HCT116 (cell line): ENCODE measurements at regions not wholly inside any gene's neighbourhood (a gene's known extent, or its start where the extent isn't known, plus 50 kb on each side); places are given as distances from the start of the nearest gene placed in this dataset.

Experiments used
- CBX3 ChIP-seq: IDR thresholded peaks from 2 replicates; pipeline ENCODE4 v1.6.1; 2012; ENCODE audit warnings: low read depth
- CEBPB ChIP-seq: IDR thresholded peaks from 2 replicates; pipeline ENCODE4 v1.6.1; 2012; ENCODE audit warnings: low read depth
- CTCF ChIP-seq, 3 experiments: fragments of 200-600 bp in 1 of 3; sonication (generic) in 1 of 3; IDR thresholded peaks in 2 of 3; conservative IDR thresholded peaks in 1 of 3; 2 replicates each; pipeline ENCODE4 v1.5.1; 2012 to 2017; ENCODE audit warnings: low read depth in 2 of 3, low read length in 2 of 3, antibody characterized with exemption in 1 of 3, borderline replicate concordance in 1 of 3, control low read depth in 1 of 3, mild to moderate bottlenecking in 1 of 3, mixed read lengths in 1 of 3, mixed run types in 1 of 3, moderate library complexity in 1 of 3; ENCODE audit not compliant: insufficient read depth in 1 of 3
- EGR1 ChIP-seq: IDR thresholded peaks from 2 replicates; pipeline ENCODE4 v1.6.1; 2012; ENCODE audit warnings: low read depth
- REST ChIP-seq: IDR thresholded peaks from 2 replicates; pipeline ENCODE4 v1.6.1; 2012; ENCODE audit warnings: low read depth
- TCF7L2 ChIP-seq: IDR thresholded peaks from 2 replicates; pipeline ENCODE4 v1.7.0; 2011; ENCODE audit warnings: borderline replicate concordance, inconsistent platforms; ENCODE audit not compliant: insufficient read depth, insufficient read length; ENCODE audit errors: extremely low read depth

DNA sequence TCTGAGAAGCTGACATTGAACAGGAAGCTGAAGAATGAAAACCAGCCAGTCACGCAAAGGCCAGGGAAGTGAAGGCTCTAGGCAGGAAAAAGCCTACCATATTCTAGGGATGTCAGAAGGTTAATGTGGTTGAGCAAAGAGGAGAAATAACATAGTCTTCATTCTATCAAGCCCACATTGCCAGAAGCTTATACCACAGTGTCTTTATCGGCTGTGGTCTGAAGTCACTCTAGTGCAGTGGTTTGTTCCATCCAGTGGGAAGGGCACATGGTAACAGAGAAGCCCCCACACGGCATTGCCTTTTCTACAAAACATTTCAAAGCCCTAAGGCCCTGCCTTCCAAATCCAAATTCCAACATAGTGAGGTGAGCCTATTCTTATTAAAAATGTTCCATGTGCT lies 311.3 kb downstream of the TNS1 start:
- TF ChIP-seq EGR1, result no peak
- TF ChIP-seq TCF7L2, result no peak
- TF ChIP-seq CBX3, result no peak
- TF ChIP-seq CTCF (IDR thresholded peaks at IDR 0.05 in 2 of 3, conservative IDR thresholded peaks at IDR 0.05 in 1 of 3; ENCODE audit: borderline replicate concordance in 1 of 3, insufficient read depth in 1 of 3, low read depth in 2 of 3, low read length in 2 of 3), result no peak
- TF ChIP-seq CEBPB, result no peak
- no peak for TF ChIP-seq REST
